Activated CD4-positive, alpha-beta T cell treated with anti-CD3 and anti-CD28 coated beads, Interleukin-2, Interleukin-4, amounts not matched to agents 100 ng/mL and 50 ng/mL, durations not matched to agents 16 hours and 8 hours (primary cell): ENCODE measurements at regions not wholly inside any gene's neighbourhood (a gene's known extent, or its start where the extent isn't known, plus 50 kb on each side); places are given as distances from the start of the nearest gene placed in this dataset.
"Not testable (repeated sequence)": the region's sequence is repeated elsewhere in the genome, so short reads cannot be mapped to it uniquely, and the experiment has no call there.

Experiments used
- DNase-seq: peaks from one replicate; pipeline ENCODE4 v3.0.0-alpha.2; 2020; ENCODE audit warnings: low spot score

DNA sequence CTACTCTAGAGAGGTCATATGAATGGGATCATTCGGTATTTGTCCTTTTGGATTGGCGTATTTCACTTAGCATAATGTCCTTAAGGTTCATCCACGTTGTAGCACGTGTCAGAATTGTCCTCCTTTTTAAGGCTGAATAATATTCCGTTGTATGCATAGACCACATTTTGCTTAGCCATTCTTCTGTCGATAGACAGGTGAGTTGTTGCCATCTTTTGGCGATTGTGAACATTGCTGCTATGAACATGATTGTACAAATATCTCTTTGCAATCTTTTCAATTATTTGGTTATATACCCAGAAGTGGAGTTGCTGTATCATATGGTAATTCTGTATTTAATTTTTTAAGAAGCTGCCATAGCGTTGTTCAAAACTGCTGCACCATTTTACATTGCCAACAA is 52.4 kb upstream of the GOLGA8J start:
- DNase-seq, result no peak

- DNase-seq, result no peak
These were observed 58.9 kb upstream of the GOLGA8J start for GRCh38 chr15:30023798-30024295.

- DNase-seq, result no peak
These were observed 72.0 kb upstream of the GOLGA8J start for GRCh38 chr15:30010746-30011145.

GRCh38 chr15:30008156-30008555 is 74.6 kb upstream of the GOLGA8J start:
- DNase-seq, result no peak

- no peak for DNase-seq
These were observed 81.2 kb upstream of the GOLGA8J start for GRCh38 chr15:30001602-30002001.

- no peak for DNase-seq
These were observed 84.7 kb upstream of the GOLGA8J start for GRCh38 chr15:29998033-29998432.

- DNase-seq, result no peak
These were observed 85.3 kb upstream of the GOLGA8J start for GRCh38 chr15:29997499-29997898.

GRCh38 chr15:29994284-29994683 is 88.5 kb upstream of the GOLGA8J start:
- no peak for DNase-seq

DNA sequence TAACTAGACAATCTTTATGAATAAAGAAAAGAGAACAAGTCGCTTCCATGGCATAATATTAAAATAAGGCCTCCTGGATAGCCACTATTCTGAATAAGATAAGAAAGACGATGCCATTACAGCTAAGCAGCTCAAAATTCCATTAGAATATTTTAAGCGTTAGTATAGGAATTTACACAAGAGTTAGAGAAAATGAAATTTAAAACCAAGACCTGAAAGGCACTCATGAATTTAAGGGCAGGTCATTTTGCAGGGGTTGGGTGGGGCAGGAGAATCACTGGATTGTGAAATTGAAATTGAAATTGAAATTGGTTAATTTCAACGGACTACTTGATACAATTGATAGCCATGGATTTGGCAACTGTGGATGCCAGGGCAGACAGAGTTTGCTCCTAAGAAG is 91.8 kb upstream of the GOLGA8J start:
- no peak for DNase-seq

- DNase-seq, result no peak
These were observed 92.7 kb upstream of the GOLGA8J start for GRCh38 chr15:29990035-29990434.

DNA sequence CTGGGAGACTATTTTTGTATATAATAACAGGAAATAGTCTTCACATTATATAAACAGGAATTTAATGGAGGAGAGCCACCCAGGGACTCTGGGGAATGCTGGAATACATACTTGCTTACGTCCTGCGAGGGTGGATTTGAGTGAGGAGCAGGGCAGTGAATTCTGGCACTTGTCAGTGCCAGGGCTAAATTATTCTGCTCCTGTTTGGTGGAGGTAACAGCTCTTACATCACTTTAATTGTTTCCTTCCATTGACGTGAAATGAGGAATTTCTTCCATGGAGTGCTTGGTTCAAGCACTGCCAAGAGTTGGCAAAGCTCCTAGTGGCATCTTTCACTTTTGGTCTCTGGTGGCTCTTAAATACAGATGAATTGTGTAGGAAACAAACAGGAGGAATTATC is 94.1 kb upstream of the GOLGA8J start:
- no peak for DNase-seq

DNA sequence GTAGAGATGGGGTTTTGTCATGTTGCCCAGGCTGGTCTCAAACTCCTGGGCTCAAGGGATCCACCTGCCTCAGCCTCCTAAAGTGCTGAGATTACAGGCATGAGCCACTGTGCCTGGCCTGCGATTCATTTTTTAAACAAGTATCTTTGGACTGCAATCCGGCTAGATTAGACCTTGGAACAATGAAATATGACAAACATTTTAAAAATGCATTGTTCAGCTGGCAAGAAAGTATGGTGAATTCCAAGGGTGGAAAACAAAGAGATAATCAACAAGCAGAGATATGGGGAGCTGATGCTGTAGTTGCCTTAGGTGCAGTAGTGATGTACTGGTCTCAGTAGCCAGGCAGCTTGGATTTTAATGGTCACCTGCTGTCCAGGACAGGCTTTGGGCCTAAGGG is 95.8 kb upstream of the GOLGA8J start:
- DNase-seq, result no peak

DNA sequence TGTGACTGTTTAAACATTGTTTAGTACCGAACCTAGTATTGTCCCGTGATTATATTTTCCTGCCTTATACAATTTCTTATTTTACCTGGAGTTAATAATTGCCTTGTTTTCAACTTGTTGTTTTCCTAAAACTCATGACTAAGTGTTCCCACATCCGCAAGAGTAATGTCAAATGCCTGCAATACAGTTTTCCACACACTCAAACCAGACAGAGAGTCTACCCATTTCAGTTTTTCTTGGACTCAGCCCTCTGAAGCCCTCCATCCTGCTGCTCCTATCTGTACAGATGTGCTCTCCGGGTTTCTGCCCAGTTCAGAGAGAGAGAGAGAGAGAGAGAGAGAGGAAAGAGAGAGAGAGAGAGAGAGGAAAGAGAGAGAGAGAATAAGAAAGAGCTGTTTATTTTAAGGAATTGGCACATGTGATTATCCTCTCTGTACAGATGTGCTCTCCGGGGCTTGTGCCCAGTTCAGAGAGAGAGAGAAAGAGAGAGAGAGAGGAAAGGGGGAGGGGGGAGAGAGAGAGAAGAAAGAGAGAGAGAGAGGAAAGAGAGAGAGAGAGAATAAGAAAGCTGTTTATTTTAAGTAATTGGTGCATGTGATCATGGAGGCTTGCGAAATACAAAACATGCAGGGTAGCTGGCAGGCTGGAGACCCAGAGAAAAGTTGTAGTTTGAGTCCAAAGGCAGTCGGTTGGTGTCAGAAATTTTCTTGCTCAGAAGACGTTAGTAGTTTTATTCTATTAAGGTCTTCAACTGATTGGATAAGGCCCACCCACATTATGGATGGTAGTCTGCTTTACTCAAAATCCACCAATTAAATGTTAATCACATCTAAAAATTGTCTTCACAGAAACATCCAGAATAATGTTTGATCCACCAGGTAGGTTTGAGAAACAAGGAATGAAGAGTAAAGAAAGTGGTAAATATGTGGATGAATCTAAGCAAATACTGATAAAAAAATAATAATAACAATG is 104.1 kb upstream of the GOLGA8J start:
- DNase-seq, result no peak

DNA sequence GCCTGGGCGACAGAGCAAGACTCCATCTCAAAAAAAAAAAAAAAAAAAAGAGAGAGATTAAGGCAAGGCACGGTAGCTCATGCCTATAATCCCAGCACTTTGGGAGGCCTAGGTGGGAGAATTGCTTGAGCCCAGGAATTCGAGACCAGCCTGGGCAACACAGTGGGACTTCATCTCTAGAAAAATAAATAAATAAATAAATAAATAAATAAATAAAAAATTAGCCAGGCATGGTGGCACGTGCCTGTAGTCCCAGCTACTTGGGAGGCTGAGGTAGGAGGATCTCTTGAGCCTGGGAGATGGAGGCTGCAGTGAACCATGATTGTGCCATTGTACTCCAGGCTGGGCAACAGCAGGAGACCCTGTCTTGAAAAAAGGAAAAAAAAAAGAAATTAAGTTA is 108.7 kb upstream of the GOLGA8J start:
- not testable (repeated sequence) for DNase-seq

GRCh38 chr15:29972051-29972450 is 110.7 kb upstream of the GOLGA8J start:
- no peak for DNase-seq

- no peak for DNase-seq
These were observed 112.4 kb upstream of the GOLGA8J start for GRCh38 chr15:29970402-29970695.

- DNase-seq, result no peak
These were observed 113.0 kb upstream of the GOLGA8J start for GRCh38 chr15:29969562-29970401.

DNA sequence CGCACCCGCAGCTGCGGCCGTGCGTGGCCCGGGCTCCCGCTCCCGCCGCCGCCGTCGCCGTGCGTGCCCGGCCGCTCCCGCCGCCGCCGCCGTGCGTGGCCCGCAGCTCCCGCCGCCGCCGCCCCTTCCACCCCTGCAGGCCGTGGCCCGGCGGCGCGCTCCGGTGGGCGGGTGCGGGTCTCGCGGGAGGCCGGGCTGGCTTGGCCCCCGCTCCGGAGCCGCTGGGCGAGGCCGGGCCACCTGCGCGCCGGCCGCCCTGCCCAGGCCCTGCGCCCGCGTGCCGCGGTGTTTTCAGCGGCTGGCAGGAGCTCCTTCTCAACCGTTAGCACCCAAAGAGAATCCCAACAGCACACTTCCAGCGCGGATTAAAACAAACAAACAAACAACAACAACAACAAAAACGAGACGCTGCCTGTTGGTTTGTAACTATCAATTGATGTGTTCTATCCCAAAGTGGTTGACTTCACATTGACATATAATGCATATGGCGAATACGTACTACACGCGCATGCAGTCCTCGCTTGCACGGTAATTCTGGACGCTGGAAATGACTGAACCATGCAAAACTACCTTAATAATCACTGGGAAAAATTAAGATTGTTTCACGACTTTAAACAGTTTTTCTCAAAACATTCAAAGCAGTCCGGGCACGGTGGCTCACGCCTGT is 113.7 kb upstream of the GOLGA8J start:
- no peak for DNase-seq

- DNase-seq, result no peak
These were observed 114.5 kb upstream of the GOLGA8J start for GRCh38 chr15:29968099-29968894.

GRCh38 chr15:29962407-29962806 is 120.3 kb upstream of the GOLGA8J start:
- DNase-seq, result no peak

- no peak for DNase-seq
These were observed 123.2 kb upstream of the GOLGA8J start for GRCh38 chr15:29959384-29960137.
